K562 (cell line): ENCODE measurements at regions not wholly inside any gene's neighbourhood (a gene's known extent, or its start where the extent isn't known, plus 50 kb on each side); places are given as distances from the start of the nearest gene placed in this dataset.

Experiments
- ATAC-seq: fragments of 200-7000 bp; cut with Tn5 transposase; 3 replicates; pipeline ENCODE4 v1.9.1; 2020; ENCODE audit warnings: moderate library complexity
- BruUV-seq: library from RNA; stranded (reverse); fragments of 400-500 nt; replicated peaks from 2 replicates; lab custom pipeline; 2021; lab: Mats Ljungman, UMichigan
- CTCF ChIA-PET: fragments of 300-600 bp; formaldehyde crosslinking; extraction: SDS; loops from one replicate; lab custom pipeline; 2021; ENCODE audit warnings: low intra/inter-chr PET ratio; lab: Yijun Ruan, JAX
- POLR2A ChIA-PET: fragments of 300-600, 350-650 bp; sonication (Branson Sonifier 250); formaldehyde crosslinking; extraction: SDS; loops from one replicate; lab custom pipeline; 2021; ENCODE audit warnings: antibody characterized with exemption, inconsistent platforms; lab: Yijun Ruan, JAX
- DNase-seq, 4 experiments: peaks; one replicate each; pipeline versions ENCODE4 v3.0.0 to v3.0.0-alpha.2; 2011 to 2018; ENCODE audit warnings: low spot score in 3 of 4, mixed read lengths in 3 of 4; ENCODE audit errors: extremely low read depth in 1 of 4
- FAIRE-seq: peaks from 2 replicates; lab custom pipeline; 2011; peaks lifted over from hg19 to GRCh38; lab: Jason Lieb, UNC
- H2AFZ ChIP-seq: 2 replicates; pipeline ENCODE4 v1.6.0; 2011; ENCODE audit warnings: low read depth, low read length, control low read depth, inconsistent platforms
- H3K27ac ChIP-seq: fragments of 200-600 bp; 3 replicates; pipeline ENCODE4 v1.8.0; 2011; ENCODE audit warnings: low read depth, mild to moderate bottlenecking, control low read depth, inconsistent platforms, low read length, moderate library complexity, mixed read lengths; ENCODE audit errors: extremely low read depth
- H3K27me3 ChIP-seq, 2 experiments: fragments of 300-600 bp in 1 of 2; 2 replicates in 1 of 2; 3 replicates in 1 of 2; pipeline versions ENCODE4 v1.6.0 to v1.8.0; 2011; ENCODE audit warnings: inconsistent platforms in 2 of 2, low read length in 2 of 2, mild to moderate bottlenecking in 1 of 2, mixed read lengths in 1 of 2, moderate library complexity in 1 of 2; ENCODE audit not compliant: control insufficient read depth in 2 of 2, insufficient read depth in 2 of 2
- H3K36me3 ChIP-seq: fragments of 300-600 bp; 3 replicates; pipeline ENCODE4 v1.8.0; 2011; ENCODE audit warnings: mild to moderate bottlenecking, low read length, inconsistent platforms; ENCODE audit not compliant: control insufficient read depth, insufficient read depth
- H3K4me1 ChIP-seq, 2 experiments: fragments of 200-600 bp in 1 of 2; replicated peaks in 1 of 2; 2 replicates in 1 of 2; 3 replicates in 1 of 2; pipeline versions ENCODE4 v1.5.1 to v1.8.0; 2011; ENCODE audit warnings: inconsistent platforms in 2 of 2, low read length in 2 of 2, mild to moderate bottlenecking in 1 of 2, mixed read lengths in 1 of 2, moderate library complexity in 1 of 2; ENCODE audit not compliant: control insufficient read depth in 2 of 2, insufficient read depth in 2 of 2
- H3K4me2 ChIP-seq: 2 replicates; pipeline ENCODE4 v1.6.1; 2011; ENCODE audit warnings: low read length, control low read depth, inconsistent platforms, mixed read lengths; ENCODE audit not compliant: insufficient read depth
- H3K4me3 ChIP-seq: fragments of 200-600 bp; sonication (generic), shearing (Covaris generic); 2 replicates; pipeline ENCODE4 v1.5.1; 2016; ENCODE audit warnings: control low read depth, inconsistent platforms
- H3K79me2 ChIP-seq: fragments of 200-600 bp; 3 replicates; pipeline ENCODE4 v1.8.0; 2011; ENCODE audit warnings: low read length, inconsistent platforms; ENCODE audit not compliant: control insufficient read depth, insufficient read depth
- H3K9ac ChIP-seq, 2 experiments: 2 replicates each; pipeline versions ENCODE4 v1.6.0 to v1.6.1; 2011; ENCODE audit warnings: low read depth in 2 of 2, low read length in 2 of 2, control low read depth in 1 of 2, inconsistent platforms in 1 of 2, mild to moderate bottlenecking in 1 of 2, mixed read lengths in 1 of 2; ENCODE audit not compliant: insufficient read depth in 1 of 2
- H3K9me1 ChIP-seq: one replicate; pipeline ENCODE4 v1.6.0; 2011; ENCODE audit warnings: inconsistent platforms, mild to moderate bottlenecking, low read length, moderate library complexity; ENCODE audit not compliant: control insufficient read depth, insufficient read depth
- H3K9me3 ChIP-seq: replicated peaks from 2 replicates; pipeline ENCODE4 v1.5.1; 2011; ENCODE audit warnings: low read depth, low read length, inconsistent platforms; ENCODE audit not compliant: control insufficient read depth, insufficient read depth
- H4K20me1 ChIP-seq: replicated peaks from 2 replicates; pipeline ENCODE4 v1.6.1; 2011; ENCODE audit warnings: low read length, inconsistent platforms, mixed read lengths; ENCODE audit not compliant: control insufficient read depth, insufficient read depth
- ARID2 ChIP-seq: fragments of 450-650 bp; IDR thresholded peaks from 2 replicates; pipeline ENCODE4 v1.6.1; 2017; ENCODE audit warnings: antibody characterized with exemption, mild to moderate bottlenecking
- BACH1 ChIP-seq: fragments of 200-800 bp; sonication (Bioruptor generic); IDR thresholded peaks from 2 replicates; pipeline ENCODE4 v1.6.1; 2016; ENCODE audit warnings: missing genetic modification characterization, missing compliant biosample characterization
- BRD4 ChIP-seq: fragments of 200-600 bp; sonication (generic); IDR thresholded peaks from 2 replicates; pipeline ENCODE4 v1.6.1; 2017; ENCODE audit warnings: inconsistent platforms
- ETV5 ChIP-seq: sonication (generic); formaldehyde crosslinking; IDR thresholded peaks from 2 replicates; pipeline ENCODE4 v1.4.0; 2020; ENCODE audit warnings: low read depth, mild to moderate bottlenecking, missing genetic modification reagents
- MCM5 ChIP-seq: fragments of 450-650 bp; IDR thresholded peaks from 2 replicates; pipeline ENCODE4 v1.6.1; 2016; ENCODE audit warnings: low read depth
- MEIS2 ChIP-seq: fragments of 450-650 bp; IDR thresholded peaks from 2 replicates; pipeline ENCODE4 v1.6.1; 2014; ENCODE audit warnings: mild to moderate bottlenecking; ENCODE audit not compliant: partially characterized antibody
- NFIX ChIP-seq: fragments of 250-450 bp; sonication (Bioruptor Pico); IDR thresholded peaks from 2 replicates; pipeline ENCODE4 v1.4.0; 2020; ENCODE audit warnings: low read depth, mild to moderate bottlenecking, moderate library complexity
- RBM34 ChIP-seq: fragments of 200-400 bp; formaldehyde crosslinking; IDR thresholded peaks from 2 replicates; pipeline ENCODE4 v1.6.1; 2018; ENCODE audit warnings: low read length, borderline replicate concordance; ENCODE audit not compliant: insufficient read depth
- RNF2 ChIP-seq: sonication (generic); IDR thresholded peaks from 2 replicates; pipeline ENCODE4 v1.6.1; 2016
- SP2 ChIP-seq: IDR thresholded peaks from 2 replicates; pipeline ENCODE4 v1.6.1; 2011; ENCODE audit warnings: mild to moderate bottlenecking, low read depth, low read length, moderate library complexity; ENCODE audit not compliant: poor library complexity, severe bottlenecking; ENCODE audit errors: extremely low read depth
- TRIM28 ChIP-seq: fragments of 450-650 bp; IDR thresholded peaks from 2 replicates; pipeline ENCODE4 v1.6.1; 2017
- ZNF217 ChIP-seq: sonication (generic); formaldehyde crosslinking; IDR thresholded peaks from 2 replicates; pipeline ENCODE4 v1.8.0; 2022; ENCODE audit warnings: mild to moderate bottlenecking, missing genetic modification reagents
- ZNF232 ChIP-seq: sonication (generic); formaldehyde crosslinking; IDR thresholded peaks from 2 replicates; pipeline ENCODE4 v1.8.0; 2022; ENCODE audit warnings: mild to moderate bottlenecking, missing genetic modification reagents
- ZNF586 ChIP-seq: fragments of 450-650 bp; formaldehyde crosslinking; conservative IDR thresholded peaks from 2 replicates; pipeline ENCODE4 v1.4.0; 2020; ENCODE audit warnings: mild to moderate bottlenecking, moderate library complexity
- WGBS: fragments of 100-300 bp; shearing (Covaris generic); methylation state at CpG from one replicate; pipeline ENCODE4 v1.1.6; 2016; ENCODE audit warnings: low coverage, mixed read lengths; ENCODE audit not compliant: insufficient coverage; ENCODE audit errors: missing lambda C conversion rate; 5-methylcytosine and 5-hydroxymethylcytosine counted together
- in situ Hi-C: fragments of 300-500 bp; cut with MboI; formaldehyde crosslinking; loops from 4 replicates; pipeline ENCODE4 v1.15.0; 2018; ENCODE audit warnings: inconsistent platforms, mixed read lengths
- intact Hi-C: fragments of 100-400 bp; cut with micrococcal nuclease; formaldehyde crosslinking; loops from 2 replicates; pipeline ENCODE4 v1.14.2; 2022
- TF ChIP-seq, protein P1 (sequence below): fragments of 150-350 bp; IDR thresholded peaks from 2 replicates; pipeline ENCODE4 v1.6.1; 2014; ENCODE audit warnings: low read depth, mild to moderate bottlenecking, low read length, borderline replicate concordance
- TF ChIP-seq, protein P2 (sequence below): fragments of 250-450 bp; sonication (Bioruptor Pico); IDR thresholded peaks from 2 replicates; pipeline ENCODE4 v1.8.0; 2022; ENCODE audit warnings: inconsistent platforms

DNA sequence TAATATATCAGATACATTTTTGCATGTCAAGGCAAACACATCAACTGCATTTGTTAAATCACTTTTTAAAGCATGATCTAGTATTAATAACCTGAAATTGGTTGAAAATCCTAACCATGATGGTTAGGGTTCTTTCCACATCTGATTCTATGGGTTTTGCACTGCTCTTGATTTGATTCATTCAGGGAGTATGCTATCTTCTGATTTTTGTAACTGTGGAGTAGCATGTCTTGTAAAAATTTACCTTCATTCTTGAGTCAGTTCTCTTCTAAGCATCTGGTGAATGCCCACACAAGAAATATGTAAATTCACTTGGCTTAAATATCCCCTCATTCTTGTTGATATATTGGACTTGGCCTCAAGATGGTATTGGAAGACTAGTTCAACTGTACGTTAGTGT is 178.7 kb downstream of the KLF6 start:
- H3K79me2 ChIP-seq: no peaks in the 10 kb centered on the region
- no peaks in the 10 kb centered on the region for H3K9me1 ChIP-seq
- in situ Hi-C loops: no loop called here
- ChIA-PET CTCF (no interaction called here), POLR2A (no interaction called here)
- no peaks in the 10 kb centered on the region for H3K9me3 ChIP-seq
- no peaks in the 10 kb centered on the region for H3K27me3 ChIP-seq
- intact Hi-C loops: no loop called here
- no peak overlapping the region for H3K4me2 ChIP-seq
- no peak overlapping the region for H2AFZ ChIP-seq
- TF ChIP-seq NFIX (CRISPR knock-in tag) (no peak), SP2 (no peak), BACH1 (tag) (no peak), ZNF232 (CRISPR knock-in tag) (no peak), MEIS2 (no peak), MCM5 (no peak), ZNF217 (CRISPR knock-in tag) (no peak), RNF2 (no peak), TRIM28 (no peak), ETV5 (CRISPR knock-in tag) (no peak), ZNF586 (CRISPR knock-in tag) (no peak), ARID2 (no peak), BRD4 (no peak), RBM34 (no peak)
- TF ChIP-seq, protein P1, sequence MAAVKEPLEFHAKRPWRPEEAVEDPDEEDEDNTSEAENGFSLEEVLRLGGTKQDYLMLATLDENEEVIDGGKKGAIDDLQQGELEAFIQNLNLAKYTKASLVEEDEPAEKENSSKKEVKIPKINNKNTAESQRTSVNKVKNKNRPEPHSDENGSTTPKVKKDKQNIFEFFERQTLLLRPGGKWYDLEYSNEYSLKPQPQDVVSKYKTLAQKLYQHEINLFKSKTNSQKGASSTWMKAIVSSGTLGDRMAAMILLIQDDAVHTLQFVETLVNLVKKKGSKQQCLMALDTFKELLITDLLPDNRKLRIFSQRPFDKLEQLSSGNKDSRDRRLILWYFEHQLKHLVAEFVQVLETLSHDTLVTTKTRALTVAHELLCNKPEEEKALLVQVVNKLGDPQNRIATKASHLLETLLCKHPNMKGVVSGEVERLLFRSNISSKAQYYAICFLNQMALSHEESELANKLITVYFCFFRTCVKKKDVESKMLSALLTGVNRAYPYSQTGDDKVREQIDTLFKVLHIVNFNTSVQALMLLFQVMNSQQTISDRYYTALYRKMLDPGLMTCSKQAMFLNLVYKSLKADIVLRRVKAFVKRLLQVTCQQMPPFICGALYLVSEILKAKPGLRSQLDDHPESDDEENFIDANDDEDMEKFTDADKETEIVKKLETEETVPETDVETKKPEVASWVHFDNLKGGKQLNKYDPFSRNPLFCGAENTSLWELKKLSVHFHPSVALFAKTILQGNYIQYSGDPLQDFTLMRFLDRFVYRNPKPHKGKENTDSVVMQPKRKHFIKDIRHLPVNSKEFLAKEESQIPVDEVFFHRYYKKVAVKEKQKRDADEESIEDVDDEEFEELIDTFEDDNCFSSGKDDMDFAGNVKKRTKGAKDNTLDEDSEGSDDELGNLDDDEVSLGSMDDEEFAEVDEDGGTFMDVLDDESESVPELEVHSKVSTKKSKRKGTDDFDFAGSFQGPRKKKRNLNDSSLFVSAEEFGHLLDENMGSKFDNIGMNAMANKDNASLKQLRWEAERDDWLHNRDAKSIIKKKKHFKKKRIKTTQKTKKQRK: no peak
- TF ChIP-seq, protein P2, sequence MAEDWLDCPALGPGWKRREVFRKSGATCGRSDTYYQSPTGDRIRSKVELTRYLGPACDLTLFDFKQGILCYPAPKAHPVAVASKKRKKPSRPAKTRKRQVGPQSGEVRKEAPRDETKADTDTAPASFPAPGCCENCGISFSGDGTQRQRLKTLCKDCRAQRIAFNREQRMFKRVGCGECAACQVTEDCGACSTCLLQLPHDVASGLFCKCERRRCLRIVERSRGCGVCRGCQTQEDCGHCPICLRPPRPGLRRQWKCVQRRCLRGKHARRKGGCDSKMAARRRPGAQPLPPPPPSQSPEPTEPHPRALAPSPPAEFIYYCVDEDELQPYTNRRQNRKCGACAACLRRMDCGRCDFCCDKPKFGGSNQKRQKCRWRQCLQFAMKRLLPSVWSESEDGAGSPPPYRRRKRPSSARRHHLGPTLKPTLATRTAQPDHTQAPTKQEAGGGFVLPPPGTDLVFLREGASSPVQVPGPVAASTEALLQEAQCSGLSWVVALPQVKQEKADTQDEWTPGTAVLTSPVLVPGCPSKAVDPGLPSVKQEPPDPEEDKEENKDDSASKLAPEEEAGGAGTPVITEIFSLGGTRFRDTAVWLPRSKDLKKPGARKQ (CRISPR knock-in tag): no peak
- DNase-seq (no peak), ATAC-seq (no peak), FAIRE-seq (no peak)
- 7% methylated on average over 1 of the region's 1 CpG for WGBS
- H3K27ac ChIP-seq: no peak overlapping the region
- H3K4me1 ChIP-seq: no peaks in the 10 kb centered on the region
- no peaks in the 10 kb centered on the region for H3K36me3 ChIP-seq
- no TSS peak for BruUV-seq
- no peak overlapping the region for H3K4me3 ChIP-seq
- no peaks in the 10 kb centered on the region for H4K20me1 ChIP-seq
- no peak overlapping the region for H3K9ac ChIP-seq
